WERI-Rb-1 (cell line): ENCODE measurements at regions not wholly inside any gene's neighbourhood (a gene's known extent, or its start where the extent isn't known, plus 50 kb on each side); places are given as distances from the start of the nearest gene placed in this dataset.
A peak's percentile ranks its signal among the peaks of the same experiment; 100 is the strongest.

Experiments used
- DNase-seq: peaks from one replicate; pipeline ENCODE4 v3.0.0-alpha.2; 2020
- H3K27ac ChIP-seq: fragments of 250-450 bp; sonication (Bioruptor Pico); 2 replicates; pipeline ENCODE4 v1.5.1; 2020; ENCODE audit warnings: mild to moderate bottlenecking, moderate library complexity
- H3K27me3 ChIP-seq: fragments of 250-450 bp; sonication (Bioruptor Pico); 2 replicates; pipeline ENCODE4 v1.5.1; 2021; ENCODE audit warnings: mild to moderate bottlenecking, low read depth, moderate library complexity; ENCODE audit not compliant: insufficient read depth, severe bottlenecking
- H3K36me3 ChIP-seq: fragments of 250-450 bp; sonication (Bioruptor Pico); 2 replicates; pipeline ENCODE4 v1.5.1; 2020; ENCODE audit warnings: mild to moderate bottlenecking, moderate library complexity
- H3K4me3 ChIP-seq: 2 replicates; pipeline ENCODE4 v1.5.1; 2011; ENCODE audit warnings: low read depth, mild to moderate bottlenecking, control low read depth, low read length
- H3K9me3 ChIP-seq: fragments of 250-450 bp; sonication (Bioruptor Pico); 2 replicates; pipeline ENCODE4 v1.5.1; 2021; ENCODE audit warnings: mild to moderate bottlenecking, moderate library complexity; ENCODE audit not compliant: severe bottlenecking
- CTCF ChIP-seq: IDR thresholded peaks from 2 replicates; pipeline ENCODE4 v1.5.1; 2011; ENCODE audit warnings: low read depth, mild to moderate bottlenecking, control low read depth, inconsistent platforms, low read length

- Histone ChIP-seq H3K9me3 (no peaks in the 10 kb centered on the region), H3K36me3 (no peaks in the 10 kb centered on the region), H3K4me3 (no peak overlapping the region), H3K27ac (no peak overlapping the region), H3K27me3 (peaks cover 65% of the 10 kb centered on the region)
- TF ChIP-seq CTCF = no peak
- peak; percentile 42 for DNase-seq
These were observed 132.3 kb upstream of the RASGRP1 start for GRCh38 chr15:38696790-38697495.

- Histone ChIP-seq H3K9me3 (no peaks in the 10 kb centered on the region), H3K36me3 (no peaks in the 10 kb centered on the region), H3K4me3 (no peak overlapping the region), H3K27me3 (peaks cover 67% of the 10 kb centered on the region), H3K27ac (no peak overlapping the region)
- TF ChIP-seq CTCF = no peak
- DNase-seq = no peak
These were observed 133.6 kb upstream of the RASGRP1 start for GRCh38 chr15:38698254-38698653.

- Histone ChIP-seq H3K27ac (no peak overlapping the region), H3K27me3 (peaks cover 61% of the 10 kb centered on the region), H3K9me3 (no peaks in the 10 kb centered on the region), H3K4me3 (no peak overlapping the region), H3K36me3 (no peaks in the 10 kb centered on the region)
- peak; percentile 90 for TF ChIP-seq CTCF
- DNase-seq = peak; percentile 63
These were observed 135.1 kb upstream of the RASGRP1 start for GRCh38 chr15:38699633-38700230.

- H3K4me3 ChIP-seq = no peak overlapping the region
- no peaks in the 10 kb centered on the region for H3K9me3 ChIP-seq
- no peak for DNase-seq
- TF ChIP-seq CTCF = no peak
- no peaks in the 10 kb centered on the region for H3K36me3 ChIP-seq
- H3K27ac ChIP-seq = no peak overlapping the region
- peaks cover 51% of the 10 kb centered on the region for H3K27me3 ChIP-seq
These were observed 136.5 kb upstream of the RASGRP1 start for GRCh38 chr15:38701149-38701548.

- Histone ChIP-seq H3K4me3 (no peak overlapping the region), H3K9me3 (no peaks in the 10 kb centered on the region), H3K36me3 (no peaks in the 10 kb centered on the region), H3K27me3 (peaks cover 49% of the 10 kb centered on the region), H3K27ac (no peak overlapping the region)
- TF ChIP-seq CTCF = no peak
- DNase-seq = no peak
These were observed 137.7 kb upstream of the RASGRP1 start for GRCh38 chr15:38702178-38702912.
